ENCODE measurements at regions not wholly inside any gene's neighbourhood (a gene's known extent, or its start where the extent isn't known, plus 50 kb on each side); places are given as distances from the start of the nearest gene placed in this dataset.

- no peak overlapping the region for H3K9ac ChIP-seq (ENCODE audit: low read length)
- DNase-seq (ENCODE audit: low read depth, low spot score) (no peak), ATAC-seq (no peak)
- no peak overlapping the region for H3K27ac ChIP-seq (ENCODE audit: low read depth, low read length)
- ChIA-PET CTCF (no interaction called here), RAD21 (ENCODE audit: low non-redundant PET in 1 of 2, low total read pairs in 2 of 2, uncharacterized antibody in 2 of 2, unreplicated experiment in 2 of 2) (no interaction called here), POLR2A (no interaction called here)
- H3K27me3 ChIP-seq (ENCODE audit: insufficient read depth, low read length), result no peaks in the 10 kb centered on the region
- H3K4me1 ChIP-seq (ENCODE audit: control insufficient read depth in 1 of 2, insufficient read depth in 2 of 2, low read length in 2 of 2), result no peaks in the 10 kb centered on the region
- BruUV-seq (replicated peaks), result no TSS peak
- no peaks in the 10 kb centered on the region for H3K79me2 ChIP-seq (ENCODE audit: insufficient read depth, low read length)
- no peak overlapping the region for H3K4me2 ChIP-seq (ENCODE audit: low read length)
- H3K4me3 ChIP-seq (replicated peaks in 1 of 2; ENCODE audit: low read depth in 1 of 2, low read length in 2 of 2), result no peak overlapping the region
- TF ChIP-seq TCF7L2 (IDR thresholded peaks at IDR 0.05; ENCODE audit: borderline replicate concordance, extremely low read depth, insufficient read depth, insufficient read length), result no peak
- no peak for TF ChIP-seq ZFX (IDR thresholded peaks at IDR 0.05)
- no peak for TF ChIP-seq FOSL1 (IDR thresholded peaks at IDR 0.05; ENCODE audit: low read depth)
- no peak for TF ChIP-seq SP1 (IDR thresholded peaks at IDR 0.05; ENCODE audit: low read depth)
- no peak for TF ChIP-seq EZH2 (IDR thresholded peaks at IDR 0.05)
- TF ChIP-seq JUND (IDR thresholded peaks at IDR 0.05), result no peak
- TF ChIP-seq CBX3 (IDR thresholded peaks at IDR 0.05; ENCODE audit: low read depth), result no peak
- no peak for TF ChIP-seq CTCF (IDR thresholded peaks at IDR 0.05 in 2 of 3, conservative IDR thresholded peaks at IDR 0.05 in 1 of 3; ENCODE audit: borderline replicate concordance in 1 of 3, insufficient read depth in 1 of 3, low read depth in 2 of 3, low read length in 2 of 3)
- TF ChIP-seq RAD21 (IDR thresholded peaks at IDR 0.05; ENCODE audit: low read depth), result no peak
- TF ChIP-seq SRF (IDR thresholded peaks at IDR 0.05; ENCODE audit: low read depth), result no peak
- no peak for TF ChIP-seq ZBTB33 (IDR thresholded peaks at IDR 0.05; ENCODE audit: extremely low read depth, insufficient replicate concordance, low read length)
- TF ChIP-seq CEBPB (IDR thresholded peaks at IDR 0.05; ENCODE audit: low read depth), result no peak
- TF ChIP-seq ELF1 (IDR thresholded peaks at IDR 0.05; ENCODE audit: borderline replicate concordance, low read depth), result no peak
- TF ChIP-seq MAX (IDR thresholded peaks at IDR 0.05), result no peak
- no peak for TF ChIP-seq ATF3 (IDR thresholded peaks at IDR 0.05)
- TF ChIP-seq POLR2AphosphoS5 (IDR thresholded peaks at IDR 0.05; ENCODE audit: low read depth, low read length), result no peak
- H3K36me3 ChIP-seq (ENCODE audit: control insufficient read depth in 1 of 2, insufficient read depth in 2 of 2, low read length in 2 of 2), result no peaks in the 10 kb centered on the region
- no peak overlapping the region for H2AFZ ChIP-seq (ENCODE audit: low read depth, low read length, poor library complexity, severe bottlenecking)
- no peaks in the 10 kb centered on the region for H4K20me1 ChIP-seq (ENCODE audit: insufficient read depth)
- intact Hi-C loops (cut with micrococcal nuclease), result no loop called here
- no peaks in the 10 kb centered on the region for H3K9me2 ChIP-seq (ENCODE audit: insufficient read depth)
- no peaks in the 10 kb centered on the region for H3K9me3 ChIP-seq (ENCODE audit: control insufficient read depth in 1 of 2, insufficient read depth in 1 of 2, low read depth in 1 of 2, low read length in 2 of 2)
Observed at GRCh38 chr6:82608781-82609180, 245.2 kb downstream of the TPBG start.
